ENCODE measurements at regions not wholly inside any gene's neighbourhood (a gene's known extent, or its start where the extent isn't known, plus 50 kb on each side); places are given as distances from the start of the nearest gene placed in this dataset.

- no peak for DNase-seq (ENCODE audit: low spot score)
- Histone ChIP-seq H3K79me2 (ENCODE audit: insufficient read depth, low read length) (no peaks in the 10 kb centered on the region), H2AFZ (ENCODE audit: low read length) (no peak overlapping the region), H3K4me3 (replicated peaks in 1 of 3; ENCODE audit: insufficient read depth in 1 of 3, low read depth in 2 of 3, low read length in 3 of 3) (peak overlapping the region in 1 of 3 experiments; percentile 54; a peak in 2 of 6 replicates), H3K36me3 (replicated peaks in 1 of 2; ENCODE audit: control insufficient read depth in 1 of 2, insufficient read depth in 2 of 2, low read length in 2 of 2) (no peaks in the 10 kb centered on the region), H3K9ac (ENCODE audit: insufficient read depth, low read depth, low read length) (no peak overlapping the region), H3K9me3 (ENCODE audit: low read length) (no peaks in the 10 kb centered on the region), H3K27ac (ENCODE audit: extremely low read length, insufficient read depth, low read length) (no peak overlapping the region), H4K20me1 (ENCODE audit: insufficient read depth, low read length) (no peaks in the 10 kb centered on the region), H3K27me3 (ENCODE audit: control insufficient read depth in 1 of 2, insufficient read depth in 2 of 2, low read length in 2 of 2) (no peaks in the 10 kb centered on the region), H3K4me1 (ENCODE audit: insufficient read depth, low read length) (peaks cover 41% of the 10 kb centered on the region), H3K4me2 (ENCODE audit: low read depth, low read length) (peak overlapping the region; percentile 77)
- TF ChIP-seq THRA (CRISPR knock-in tag; IDR thresholded peaks at IDR 0.05; ENCODE audit: borderline replicate concordance) (no peak), CEBPG (CRISPR knock-in tag; IDR thresholded peaks at IDR 0.05) (peak; percentile 40; the same call in 1 of the 2 replicates), ZBTB38 (CRISPR knock-in tag; IDR thresholded peaks at IDR 0.05) (0 out of 2 replicates have a peak, but pooled peaks have one; percentile 8), CEBPB (IDR thresholded peaks at IDR 0.05; ENCODE audit: borderline replicate concordance, low read depth, low read length) (peak; percentile 77)
- POLR2A ChIA-PET: no interaction called here
- BruUV-seq (replicated peaks): no TSS peak
- CTCF ChIA-PET (ENCODE audit: low intra/inter-chr PET ratio, low total read pairs): interaction anchor here (1.2 to 3.4 kb wide), 3 partner anchors 133 to 205 kb away, joined by 4 to 46 read pairs (median 5); no protein-coding TSS in a partner anchor
- in situ Hi-C loops (cut with HindIII; ENCODE audit: extremely low pct_ligation_motif_present, low pct_unique_long_range_greater_than_20kb) (loop anchor here (5.0 kb wide), 1 partner anchor 135 kb away; no protein-coding TSS in a partner anchor), intact Hi-C loops (cut with micrococcal nuclease; ENCODE audit: unreplicated experiment) (loop anchor here (1.0 to 10.0 kb wide), 3 partner anchors 62 to 202 kb away; partner anchors contain the start of gene USP24)
- WGBS (ENCODE audit: low lambda C conversion rate): 28% methylated on average over 7 of the region's 8 CpGs
- no peak for FAIRE-seq
- ATAC-seq: peak; percentile 56
Measured at GRCh38 chr1:55276671-55277376, 61.7 kb upstream of the USP24 start.

- Histone ChIP-seq H3K9me3 (ENCODE audit: low read length) (no peaks in the 10 kb centered on the region), H3K4me2 (ENCODE audit: low read depth, low read length) (no peak overlapping the region), H3K27ac (ENCODE audit: extremely low read length, insufficient read depth, low read length) (no peak overlapping the region), H3K79me2 (ENCODE audit: insufficient read depth, low read length) (no peaks in the 10 kb centered on the region), H3K4me3 (replicated peaks in 1 of 3; ENCODE audit: insufficient read depth in 1 of 3, low read depth in 2 of 3, low read length in 3 of 3) (no peak overlapping the region), H3K27me3 (ENCODE audit: control insufficient read depth in 1 of 2, insufficient read depth in 2 of 2, low read length in 2 of 2) (no peaks in the 10 kb centered on the region), H3K36me3 (replicated peaks in 1 of 2; ENCODE audit: control insufficient read depth in 1 of 2, insufficient read depth in 2 of 2, low read length in 2 of 2) (no peaks in the 10 kb centered on the region), H3K9ac (ENCODE audit: insufficient read depth, low read depth, low read length) (no peak overlapping the region), H4K20me1 (ENCODE audit: insufficient read depth, low read length) (no peaks in the 10 kb centered on the region), H2AFZ (ENCODE audit: low read length) (no peak overlapping the region), H3K4me1 (ENCODE audit: insufficient read depth, low read length) (peaks cover 36% of the 10 kb centered on the region)
- no peak for ATAC-seq
- intact Hi-C loops (cut with micrococcal nuclease; ENCODE audit: unreplicated experiment) (loop anchor here (2.0 to 10.0 kb wide), 2 partner anchors 61 to 201 kb away; partner anchors contain the start of gene USP24), in situ Hi-C loops (cut with HindIII; ENCODE audit: extremely low pct_ligation_motif_present, low pct_unique_long_range_greater_than_20kb) (loop anchor here (5.0 kb wide), 1 partner anchor 134 kb away; no protein-coding TSS in a partner anchor)
- POLR2A ChIA-PET: no interaction called here
- no peak for FAIRE-seq
- no peak for DNase-seq (ENCODE audit: low spot score)
- CTCF ChIA-PET (ENCODE audit: low intra/inter-chr PET ratio, low total read pairs): interaction anchor here (3.4 kb wide), 1 partner anchor 135 kb away, joined by 46 read pairs; no protein-coding TSS in a partner anchor
- 0% methylated on average over 1 of the region's 1 CpG for WGBS (ENCODE audit: low lambda C conversion rate)
- BruUV-seq (replicated peaks): no TSS peak
- TF ChIP-seq ATRX (CRISPR knock-in tag; IDR thresholded peaks at IDR 0.05; ENCODE audit: borderline replicate concordance): no peak
- no peak for TF ChIP-seq ZNF597 (CRISPR knock-in tag; IDR thresholded peaks at IDR 0.05)
- TF ChIP-seq TEAD2 (CRISPR knock-in tag; IDR thresholded peaks at IDR 0.05): no peak
- no peak for TF ChIP-seq NCOA5 (CRISPR knock-in tag; IDR thresholded peaks at IDR 0.05)
- no peak for TF ChIP-seq ZNF670 (CRISPR knock-in tag; IDR thresholded peaks at IDR 0.05; ENCODE audit: borderline replicate concordance)
- TF ChIP-seq MIER3 (CRISPR knock-in tag; IDR thresholded peaks at IDR 0.05; ENCODE audit: borderline replicate concordance): no peak
- TF ChIP-seq MTF2 (CRISPR knock-in tag; IDR thresholded peaks at IDR 0.05; ENCODE audit: borderline replicate concordance): no peak
- TF ChIP-seq JUND (CRISPR knock-in tag; IDR thresholded peaks at IDR 0.05): no peak
- no peak for TF ChIP-seq ZNF564 (CRISPR knock-in tag; IDR thresholded peaks at IDR 0.05)
Measured at GRCh38 chr1:55275941-55276341, 60.8 kb upstream of the USP24 start.
